SK-N-SH treated with all-trans-retinoic acid at 6 μM for 48 hours (cell line): ENCODE measurements at regions not wholly inside any gene's neighbourhood (a gene's known extent, or its start where the extent isn't known, plus 50 kb on each side); places are given as distances from the start of the nearest gene placed in this dataset.

Experiments used
- CSRNP3 ChIP-seq: fragments of 250-450 bp; sonication (Bioruptor Pico); IDR thresholded peaks from 2 replicates; pipeline ENCODE4 v1.5.1; 2021; ENCODE audit warnings: mild to moderate bottlenecking, moderate library complexity
- ESRRG ChIP-seq: fragments of 250-450 bp; sonication (Bioruptor Pico); IDR thresholded peaks from 2 replicates; pipeline ENCODE4 v1.6.1; 2021; ENCODE audit warnings: mild to moderate bottlenecking
- POU6F1 ChIP-seq: fragments of 250-450 bp; sonication (Bioruptor Pico); IDR thresholded peaks from 2 replicates; pipeline ENCODE4 v1.8.0; 2021; ENCODE audit warnings: low read depth, mild to moderate bottlenecking, moderate library complexity, borderline replicate concordance
- PPARA ChIP-seq: fragments of 250-450 bp; sonication (Bioruptor Pico); IDR thresholded peaks from 2 replicates; pipeline ENCODE4 v1.5.0; 2020; ENCODE audit warnings: mild to moderate bottlenecking, borderline replicate concordance
- RARB ChIP-seq: fragments of 250-450 bp; sonication (Bioruptor Pico); IDR thresholded peaks from 2 replicates; pipeline ENCODE4 v1.8.0; 2021; ENCODE audit warnings: mild to moderate bottlenecking, moderate library complexity
- TOX ChIP-seq: fragments of 250-450 bp; sonication (Bioruptor Pico); IDR thresholded peaks from 2 replicates; pipeline ENCODE4 v1.8.0; 2021; ENCODE audit warnings: mild to moderate bottlenecking, moderate library complexity, borderline replicate concordance
- TSHZ2 ChIP-seq: fragments of 250-450 bp; sonication (Bioruptor Pico); IDR thresholded peaks from 2 replicates; pipeline ENCODE4 v1.5.0; 2020; ENCODE audit warnings: mild to moderate bottlenecking, moderate library complexity
- ZC3H10 ChIP-seq: fragments of 250-450 bp; sonication (Bioruptor Pico); IDR thresholded peaks from 2 replicates; pipeline ENCODE4 v1.5.1; 2021; ENCODE audit warnings: mild to moderate bottlenecking, moderate library complexity
- ZFP3 ChIP-seq: fragments of 250-450 bp; sonication (Bioruptor Pico); IDR thresholded peaks from 2 replicates; pipeline ENCODE4 v1.5.0; 2020; ENCODE audit warnings: mild to moderate bottlenecking, moderate library complexity
- ZFP30 ChIP-seq: fragments of 450-650 bp; formaldehyde crosslinking; IDR thresholded peaks from 2 replicates; pipeline ENCODE4 v1.5.0; 2022; ENCODE audit warnings: mild to moderate bottlenecking, moderate library complexity

GRCh38 chr2:139805441-139805840 lies 1025.3 kb upstream of the NXPH2 start:
- no peak for TF ChIP-seq RARB
- TF ChIP-seq ZFP3 (CRISPR knock-in tag) = no peak
- TF ChIP-seq ESRRG = no peak
- TF ChIP-seq TOX (CRISPR knock-in tag) = no peak
- TF ChIP-seq ZC3H10 (CRISPR knock-in tag) = no peak
- no peak for TF ChIP-seq POU6F1 (CRISPR knock-in tag)
- no peak for TF ChIP-seq PPARA (CRISPR knock-in tag)
- no peak for TF ChIP-seq ZFP30
- no peak for TF ChIP-seq TSHZ2 (CRISPR knock-in tag)
- no peak for TF ChIP-seq CSRNP3 (CRISPR knock-in tag)
